ENCODE measurements at regions not wholly inside any gene's neighbourhood (a gene's known extent, or its start where the extent isn't known, plus 50 kb on each side); places are given as distances from the start of the nearest gene placed in this dataset.

DNA sequence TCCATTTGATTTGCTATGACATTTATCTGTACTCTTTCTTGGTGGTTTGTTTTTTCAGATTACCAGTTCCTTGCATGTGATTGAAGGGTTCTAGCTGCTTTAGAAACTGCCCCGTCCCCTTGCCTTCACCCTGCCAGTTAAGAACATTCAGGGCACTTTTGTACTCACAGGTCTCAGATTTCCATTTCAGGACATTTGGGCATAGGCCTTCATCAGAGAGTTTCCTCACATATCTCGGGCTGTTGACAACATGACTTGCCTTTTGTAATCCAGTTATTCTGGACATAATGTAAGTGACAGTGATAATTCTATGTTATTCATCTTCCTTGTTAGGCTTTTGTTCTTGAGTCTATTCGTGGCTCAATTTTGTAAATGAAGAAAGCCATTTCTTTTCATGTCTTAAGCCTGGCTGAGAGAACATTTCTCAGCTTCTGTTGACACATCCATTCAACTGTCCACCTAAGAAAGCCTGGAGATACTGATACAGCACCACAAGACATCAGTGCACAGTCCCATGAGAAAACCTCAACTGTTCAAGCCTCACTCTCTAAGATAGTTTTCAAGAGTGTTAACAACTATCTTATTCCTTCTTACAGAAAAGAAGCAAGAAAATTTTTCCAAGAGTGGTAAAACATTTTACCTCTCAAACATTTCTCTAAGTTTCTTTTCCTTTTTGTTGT is 209.3 kb upstream of the SGK1 start:
- no peaks in the 10 kb centered on the region for H3K4me1 ChIP-seq
- H3K36me3 ChIP-seq: no peaks in the 10 kb centered on the region
- H3K27ac ChIP-seq: no peak overlapping the region
- TF ChIP-seq POLR2A (IDR thresholded peaks at IDR 0.05): no peak
- TF ChIP-seq, protein P1, sequence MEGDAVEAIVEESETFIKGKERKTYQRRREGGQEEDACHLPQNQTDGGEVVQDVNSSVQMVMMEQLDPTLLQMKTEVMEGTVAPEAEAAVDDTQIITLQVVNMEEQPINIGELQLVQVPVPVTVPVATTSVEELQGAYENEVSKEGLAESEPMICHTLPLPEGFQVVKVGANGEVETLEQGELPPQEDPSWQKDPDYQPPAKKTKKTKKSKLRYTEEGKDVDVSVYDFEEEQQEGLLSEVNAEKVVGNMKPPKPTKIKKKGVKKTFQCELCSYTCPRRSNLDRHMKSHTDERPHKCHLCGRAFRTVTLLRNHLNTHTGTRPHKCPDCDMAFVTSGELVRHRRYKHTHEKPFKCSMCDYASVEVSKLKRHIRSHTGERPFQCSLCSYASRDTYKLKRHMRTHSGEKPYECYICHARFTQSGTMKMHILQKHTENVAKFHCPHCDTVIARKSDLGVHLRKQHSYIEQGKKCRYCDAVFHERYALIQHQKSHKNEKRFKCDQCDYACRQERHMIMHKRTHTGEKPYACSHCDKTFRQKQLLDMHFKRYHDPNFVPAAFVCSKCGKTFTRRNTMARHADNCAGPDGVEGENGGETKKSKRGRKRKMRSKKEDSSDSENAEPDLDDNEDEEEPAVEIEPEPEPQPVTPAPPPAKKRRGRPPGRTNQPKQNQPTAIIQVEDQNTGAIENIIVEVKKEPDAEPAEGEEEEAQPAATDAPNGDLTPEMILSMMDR (IDR thresholded peaks at IDR 0.05 in 8 of 11, conservative IDR thresholded peaks at IDR 0.05 in 3 of 11): no peak
- TF ChIP-seq POLR2AphosphoS5 (IDR thresholded peaks at IDR 0.05): no peak
- no peak overlapping the region for H3K4me3 ChIP-seq
- intact Hi-C loops (cut with DNase I; ENCODE audit: low total_unique reads): no loop called here
- whole genome bisulfite sequencing, 5 donors: 88 to 92% (median 90%) methylated on average over 3 of the region's 3 CpGs
- no peak for DNase-seq
- no peaks in the 10 kb centered on the region for H3K27me3 ChIP-seq (replicated peaks in 1 of 7)
- H3K9me3 ChIP-seq: no peaks in the 10 kb centered on the region

DNA sequence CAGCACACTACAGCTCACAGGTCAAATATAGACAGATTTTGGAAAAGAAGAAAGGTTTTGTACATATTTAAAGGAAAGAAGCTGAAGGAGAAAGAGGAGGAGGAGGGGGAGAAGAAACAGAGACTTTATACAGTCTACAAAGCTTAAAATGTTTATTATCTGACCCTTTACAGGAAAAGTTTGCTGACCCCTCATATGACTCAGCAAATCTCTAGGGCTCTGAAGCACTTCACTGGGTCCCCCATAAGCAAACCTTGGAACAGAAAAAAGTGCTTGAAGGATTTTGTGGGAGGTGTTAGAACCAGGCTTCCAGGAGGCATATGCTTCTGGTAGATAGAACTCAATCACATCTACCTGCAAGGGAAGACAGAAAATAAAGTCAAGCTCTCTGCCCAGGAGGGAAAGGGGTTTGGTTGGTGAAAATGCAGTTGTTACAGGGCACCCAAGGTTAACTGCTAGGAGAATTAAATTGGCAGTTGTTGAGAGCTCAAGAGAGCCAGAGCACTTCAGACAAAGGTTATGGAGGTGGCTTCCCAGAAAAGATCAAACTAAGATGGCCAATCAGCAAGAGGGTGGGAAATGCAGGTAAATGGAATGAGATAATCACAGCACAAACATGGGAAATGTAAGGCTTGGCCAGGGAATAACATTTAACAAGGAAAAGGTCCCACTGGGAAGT is 207.4 kb upstream of the SGK1 start:
- Histone ChIP-seq H3K4me1 (peaks cover 0 to 7% (median under 1%) of the 10 kb centered on the region in 6 donors), H3K27ac (no peak overlapping the region), H3K36me3 (no peaks in the 10 kb centered on the region), H3K27me3 (replicated peaks in 1 of 7) (no peaks in the 10 kb centered on the region), H3K4me3 (no peak overlapping the region), H3K9me3 (no peaks in the 10 kb centered on the region)
- no peak for TF ChIP-seq POLR2AphosphoS5 (IDR thresholded peaks at IDR 0.05)
- no peak for TF ChIP-seq POLR2A (IDR thresholded peaks at IDR 0.05)
- TF ChIP-seq, protein P1 (IDR thresholded peaks at IDR 0.05 in 8 of 11, conservative IDR thresholded peaks at IDR 0.05 in 3 of 11): no peak
- intact Hi-C loops (cut with DNase I; ENCODE audit: low total_unique reads): no loop called here
- no peak for DNase-seq

DNA sequence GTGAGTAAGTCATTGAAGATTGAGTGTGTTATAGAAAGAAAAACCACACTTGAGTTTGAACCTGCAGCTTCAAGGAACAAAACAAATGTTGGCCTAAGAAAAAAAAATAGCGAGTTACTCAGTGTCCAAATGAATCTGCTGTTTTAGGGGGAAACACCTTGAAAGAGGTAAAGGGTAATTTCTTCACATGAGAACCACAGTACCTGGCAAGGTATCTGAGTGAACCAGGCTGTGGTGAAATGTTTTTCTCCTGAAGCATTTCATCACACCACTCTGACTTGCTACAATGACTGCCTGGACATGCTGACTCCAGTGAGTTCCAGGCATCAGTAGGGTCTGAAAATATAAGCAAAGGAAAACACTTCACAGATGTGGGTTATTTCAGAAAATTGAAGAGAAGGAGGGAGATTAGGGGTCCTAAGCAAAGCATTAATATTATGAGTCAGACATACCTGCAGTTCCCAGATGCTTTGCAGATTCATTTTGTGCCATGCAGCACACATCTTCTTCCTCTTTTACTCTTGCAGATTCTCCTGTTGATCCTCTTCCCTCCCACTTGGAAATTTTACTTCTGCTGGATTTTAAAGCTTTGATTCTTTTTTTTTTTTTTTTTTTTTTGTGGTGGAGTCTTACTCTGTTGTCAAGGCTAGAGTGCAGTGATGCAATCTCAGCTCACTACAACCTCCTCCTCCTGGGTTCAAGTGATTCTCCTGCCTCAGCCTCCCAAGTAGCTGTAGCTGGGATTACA is 206.2 kb upstream of the SGK1 start:
- Histone ChIP-seq H3K4me1 (peaks cover 8 to 20% (median 11%) of the 10 kb centered on the region in 6 donors), H3K4me3 (no peak overlapping the region), H3K36me3 (no peaks in the 10 kb centered on the region), H3K27ac (no peak overlapping the region), H3K27me3 (replicated peaks in 1 of 7) (no peaks in the 10 kb centered on the region), H3K9me3 (no peaks in the 10 kb centered on the region)
- intact Hi-C loops (cut with DNase I; ENCODE audit: low total_unique reads): no loop called here
- no peak for DNase-seq
- TF ChIP-seq, protein P1 (IDR thresholded peaks at IDR 0.05 in 8 of 11, conservative IDR thresholded peaks at IDR 0.05 in 3 of 11): no peak
- TF ChIP-seq POLR2A (IDR thresholded peaks at IDR 0.05) (no peak), POLR2AphosphoS5 (IDR thresholded peaks at IDR 0.05) (no peak)
- WGBS, 5 donors: 79 to 92% (median 88%) methylated on average over 1 of the region's 1 CpG

DNA sequence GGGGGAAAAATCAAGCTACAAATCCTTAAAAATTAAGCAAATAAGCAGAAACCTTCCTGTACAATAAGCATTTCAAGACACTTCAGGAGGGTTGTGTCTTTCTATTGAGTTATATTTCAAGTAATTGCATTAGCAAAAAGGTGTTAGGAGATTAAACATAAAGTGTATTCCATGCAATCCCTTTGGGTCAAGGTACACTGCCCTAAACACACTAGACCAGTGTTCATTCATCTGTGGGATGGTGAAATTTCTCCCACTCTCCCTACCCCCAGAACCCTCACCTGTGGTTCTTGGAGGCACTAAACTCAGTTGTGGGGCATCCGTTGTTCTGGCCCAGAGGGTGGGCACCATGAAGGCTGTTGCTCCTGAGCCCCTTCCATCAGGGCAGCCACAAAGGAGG is 205.1 kb upstream of the SGK1 start:
- Histone ChIP-seq H3K4me1 (peaks cover 8 to 28% (median 18%) of the 10 kb centered on the region in 6 donors), H3K27ac (no peak overlapping the region), H3K27me3 (replicated peaks in 1 of 7) (no peaks in the 10 kb centered on the region), H3K4me3 (no peak overlapping the region), H3K36me3 (no peaks in the 10 kb centered on the region), H3K9me3 (no peaks in the 10 kb centered on the region)
- DNase-seq: no peak
- intact Hi-C loops (cut with DNase I; ENCODE audit: low total_unique reads): no loop called here
- TF ChIP-seq, protein P1 (IDR thresholded peaks at IDR 0.05 in 8 of 11, conservative IDR thresholded peaks at IDR 0.05 in 3 of 11): no peak
- no peak for TF ChIP-seq POLR2A (IDR thresholded peaks at IDR 0.05)
- TF ChIP-seq POLR2AphosphoS5 (IDR thresholded peaks at IDR 0.05): no peak
- 90 to 96% (median 93%) methylated on average over 1 of the region's 1 CpG for WGBS, 5 donors

Data from spleen (tissue), 11 donors.